ENCODE measurements at regions not wholly inside any gene's neighbourhood (a gene's known extent, or its start where the extent isn't known, plus 50 kb on each side); places are given as distances from the start of the nearest gene placed in this dataset.
"Not testable (repeated sequence)": the region's sequence is repeated elsewhere in the genome, so short reads cannot be mapped to it uniquely, and the experiment has no call there.

GRCh38 chr9:99491408-99492158 lies 269.5 kb downstream of the SEC61B start:
- Histone ChIP-seq H2BK5ac (ENCODE audit: low read length) (no peak overlapping the region), H3K27me3 (ENCODE audit: control insufficient read depth in 3 of 3, insufficient read depth in 3 of 3, low read depth in 1 of 3, low read length in 3 of 3) (no peaks in the 10 kb centered on the region), H2AFZ (ENCODE audit: low read length) (no peak overlapping the region), H3K9ac (ENCODE audit: low read depth, low read length, poor library complexity) (no peak overlapping the region), H3K79me1 (ENCODE audit: low read depth, low read length) (no peaks in the 10 kb centered on the region), H3K4me1 (ENCODE audit: control insufficient read depth in 2 of 2, insufficient read depth in 1 of 2, low read depth in 1 of 2, low read length in 2 of 2) (peaks cover under 1 to 8% of the 10 kb centered on the region in 2 donors), H2BK15ac (ENCODE audit: low read length) (no peak overlapping the region), H3K18ac (ENCODE audit: low read length) (no peak overlapping the region), H3K9me3 (replicated peaks in 1 of 2; ENCODE audit: control insufficient read depth in 2 of 2, insufficient read depth in 1 of 2, low read depth in 1 of 2, low read length in 2 of 2) (no peaks in the 10 kb centered on the region), H3K27ac (replicated peaks; ENCODE audit: low read length) (no peak overlapping the region), H4K91ac (ENCODE audit: low read depth, low read length, poor library complexity) (no peak overlapping the region), H3K14ac (ENCODE audit: low read length) (no peak overlapping the region), H3K23ac (ENCODE audit: low read depth, low read length, poor library complexity) (no peak overlapping the region), H3K4me3 (ENCODE audit: low read length in 2 of 2) (no peak overlapping the region), H2BK12ac (ENCODE audit: low read length) (no peak overlapping the region), H3K4me2 (ENCODE audit: insufficient read depth, low read length, poor library complexity, severe bottlenecking) (no peak overlapping the region), H3K4ac (ENCODE audit: low read length) (no peak overlapping the region), H2AK5ac (ENCODE audit: low read depth, low read length) (no peak overlapping the region), H4K8ac (ENCODE audit: low read depth, low read length) (no peak overlapping the region), H3K36me3 (replicated peaks in 1 of 2; ENCODE audit: control insufficient read depth in 2 of 2, insufficient read depth in 2 of 2, low read length in 2 of 2) (no peaks in the 10 kb centered on the region), H2BK120ac (ENCODE audit: low read depth, low read length) (no peak overlapping the region)
- DNase-seq (ENCODE audit: low spot score) = no peak
- no CpG with 5 or more reads among the region's 10 CpGs for WGBS, 2 donors (ENCODE audit: extremely low coverage in 2 of 2, insufficient read length in 2 of 2, insufficient replicate concordance in 1 of 2)

DNA sequence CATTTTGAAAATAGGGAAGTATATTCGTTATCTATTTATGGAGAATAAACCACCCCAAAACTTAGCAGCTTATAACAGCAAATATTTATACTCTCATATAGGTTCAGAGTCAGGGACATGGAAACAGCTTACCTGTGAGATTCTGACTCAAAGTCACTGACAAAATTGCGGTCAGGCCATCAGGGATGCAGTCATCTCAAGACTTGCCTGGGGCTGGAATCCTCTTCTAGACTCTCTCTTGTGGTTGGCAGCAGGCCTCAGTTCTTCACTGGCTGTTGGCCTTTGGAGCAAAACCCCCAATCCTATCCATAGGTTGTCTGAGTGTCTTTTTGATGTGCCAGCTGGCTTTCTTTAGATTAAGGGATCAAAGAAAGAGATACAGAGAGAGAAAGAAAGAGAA lies 275.6 kb downstream of the SEC61B start:
- Histone ChIP-seq H2BK120ac (ENCODE audit: low read depth, low read length) (no peak overlapping the region), H3K4ac (ENCODE audit: low read length) (no peak overlapping the region), H2AK5ac (ENCODE audit: low read depth, low read length) (no peak overlapping the region), H2BK5ac (ENCODE audit: low read length) (no peak overlapping the region), H3K27ac (replicated peaks; ENCODE audit: low read length) (no peak overlapping the region), H2BK15ac (ENCODE audit: low read length) (no peak overlapping the region), H3K9me3 (replicated peaks in 1 of 2; ENCODE audit: control insufficient read depth in 2 of 2, insufficient read depth in 1 of 2, low read depth in 1 of 2, low read length in 2 of 2) (no peaks in the 10 kb centered on the region), H2AFZ (ENCODE audit: low read length) (no peak overlapping the region), H3K9ac (ENCODE audit: low read depth, low read length, poor library complexity) (no peak overlapping the region), H4K8ac (ENCODE audit: low read depth, low read length) (no peak overlapping the region), H4K91ac (ENCODE audit: low read depth, low read length, poor library complexity) (no peak overlapping the region), H2BK12ac (ENCODE audit: low read length) (no peak overlapping the region), H3K79me1 (ENCODE audit: low read depth, low read length) (no peaks in the 10 kb centered on the region), H3K36me3 (replicated peaks in 1 of 2; ENCODE audit: control insufficient read depth in 2 of 2, insufficient read depth in 2 of 2, low read length in 2 of 2) (no peaks in the 10 kb centered on the region), H3K27me3 (ENCODE audit: control insufficient read depth in 3 of 3, insufficient read depth in 3 of 3, low read depth in 1 of 3, low read length in 3 of 3) (no peaks in the 10 kb centered on the region), H3K4me2 (ENCODE audit: insufficient read depth, low read length, poor library complexity, severe bottlenecking) (no peak overlapping the region), H3K4me3 (ENCODE audit: low read length in 2 of 2) (no peak overlapping the region), H3K4me1 (ENCODE audit: control insufficient read depth in 2 of 2, insufficient read depth in 1 of 2, low read depth in 1 of 2, low read length in 2 of 2) (peaks cover 0 to 3% of the 10 kb centered on the region in 2 donors), H3K23ac (ENCODE audit: low read depth, low read length, poor library complexity) (no peak overlapping the region), H3K18ac (ENCODE audit: low read length) (no peak overlapping the region), H3K14ac (ENCODE audit: low read length) (no peak overlapping the region)
- DNase-seq (ENCODE audit: low spot score) = no peak
- WGBS, 2 donors (ENCODE audit: extremely low coverage in 2 of 2, insufficient read length in 2 of 2, insufficient replicate concordance in 1 of 2) = no CpG with 5 or more reads among the region's 2 CpGs

GRCh38 chr9:99498979-99499378 lies 276.9 kb downstream of the SEC61B start:
- not testable (repeated sequence) for H4K91ac ChIP-seq (ENCODE audit: low read depth, low read length, poor library complexity); H3K36me3 ChIP-seq (replicated peaks in 1 of 2; ENCODE audit: control insufficient read depth in 2 of 2, insufficient read depth in 2 of 2, low read length in 2 of 2); H3K27me3 ChIP-seq (ENCODE audit: control insufficient read depth in 3 of 3, insufficient read depth in 3 of 3, low read depth in 1 of 3, low read length in 3 of 3); H2AK5ac ChIP-seq (ENCODE audit: low read depth, low read length); H3K9me3 ChIP-seq (replicated peaks in 1 of 2; ENCODE audit: control insufficient read depth in 2 of 2, insufficient read depth in 1 of 2, low read depth in 1 of 2, low read length in 2 of 2); H2BK5ac ChIP-seq (ENCODE audit: low read length); H3K4me2 ChIP-seq (ENCODE audit: insufficient read depth, low read length, poor library complexity, severe bottlenecking); H2BK15ac ChIP-seq (ENCODE audit: low read length); H2AFZ ChIP-seq (ENCODE audit: low read length); H3K18ac ChIP-seq (ENCODE audit: low read length); H2BK120ac ChIP-seq (ENCODE audit: low read depth, low read length); H3K4me3 ChIP-seq (ENCODE audit: low read length in 2 of 2); H2BK12ac ChIP-seq (ENCODE audit: low read length); H3K4ac ChIP-seq (ENCODE audit: low read length); H3K79me1 ChIP-seq (ENCODE audit: low read depth, low read length); DNase-seq (ENCODE audit: low spot score); H3K9ac ChIP-seq (ENCODE audit: low read depth, low read length, poor library complexity); H3K27ac ChIP-seq (replicated peaks; ENCODE audit: low read length); H3K23ac ChIP-seq (ENCODE audit: low read depth, low read length, poor library complexity); H3K4me1 ChIP-seq (ENCODE audit: control insufficient read depth in 2 of 2, insufficient read depth in 1 of 2, low read depth in 1 of 2, low read length in 2 of 2); H4K8ac ChIP-seq (ENCODE audit: low read depth, low read length); H3K14ac ChIP-seq (ENCODE audit: low read length)
- no CpG with 5 or more reads among the region's 16 CpGs for WGBS, 2 donors (ENCODE audit: extremely low coverage in 2 of 2, insufficient read length in 2 of 2, insufficient replicate concordance in 1 of 2)

- Histone ChIP-seq H3K4ac (ENCODE audit: low read length) (no peak overlapping the region), H2BK15ac (ENCODE audit: low read length) (no peak overlapping the region), H3K9me3 (replicated peaks in 1 of 2; ENCODE audit: control insufficient read depth in 2 of 2, insufficient read depth in 1 of 2, low read depth in 1 of 2, low read length in 2 of 2) (no peaks in the 10 kb centered on the region), H3K27ac (replicated peaks; ENCODE audit: low read length) (no peak overlapping the region), H3K4me3 (ENCODE audit: low read length in 2 of 2) (no peak overlapping the region), H4K91ac (ENCODE audit: low read depth, low read length, poor library complexity) (no peak overlapping the region), H4K8ac (ENCODE audit: low read depth, low read length) (no peak overlapping the region), H2AK5ac (ENCODE audit: low read depth, low read length) (no peak overlapping the region), H3K14ac (ENCODE audit: low read length) (no peak overlapping the region), H3K18ac (ENCODE audit: low read length) (no peak overlapping the region), H3K27me3 (ENCODE audit: control insufficient read depth in 3 of 3, insufficient read depth in 3 of 3, low read depth in 1 of 3, low read length in 3 of 3) (no peaks in the 10 kb centered on the region), H3K4me1 (ENCODE audit: control insufficient read depth in 2 of 2, insufficient read depth in 1 of 2, low read depth in 1 of 2, low read length in 2 of 2) (peaks cover 0 to 8% of the 10 kb centered on the region in 2 donors), H3K9ac (ENCODE audit: low read depth, low read length, poor library complexity) (no peak overlapping the region), H3K23ac (ENCODE audit: low read depth, low read length, poor library complexity) (no peak overlapping the region), H2BK12ac (ENCODE audit: low read length) (no peak overlapping the region), H2BK120ac (ENCODE audit: low read depth, low read length) (no peak overlapping the region), H2AFZ (ENCODE audit: low read length) (no peak overlapping the region), H3K79me1 (ENCODE audit: low read depth, low read length) (no peaks in the 10 kb centered on the region), H3K4me2 (ENCODE audit: insufficient read depth, low read length, poor library complexity, severe bottlenecking) (no peak overlapping the region), H2BK5ac (ENCODE audit: low read length) (no peak overlapping the region), H3K36me3 (replicated peaks in 1 of 2; ENCODE audit: control insufficient read depth in 2 of 2, insufficient read depth in 2 of 2, low read length in 2 of 2) (no peaks in the 10 kb centered on the region)
- WGBS, 2 donors (ENCODE audit: extremely low coverage in 2 of 2, insufficient read length in 2 of 2, insufficient replicate concordance in 1 of 2) = no CpG with 5 or more reads among the region's 4 CpGs
- DNase-seq (ENCODE audit: low spot score) = no peak
Measured at GRCh38 chr9:99505936-99506335, 283.9 kb downstream of the SEC61B start.

Measured in neuronal stem cell (in vitro differentiated cells).